SK-N-SH treated with all-trans-retinoic acid at 6 μM for 48 hours (cell line): ENCODE measurements at regions not wholly inside any gene's neighbourhood (a gene's known extent, or its start where the extent isn't known, plus 50 kb on each side); places are given as distances from the start of the nearest gene placed in this dataset.

Experiments
- ESRRG ChIP-seq: fragments of 250-450 bp; sonication (Bioruptor Pico); IDR thresholded peaks from 2 replicates; pipeline ENCODE4 v1.6.1; 2021; ENCODE audit warnings: mild to moderate bottlenecking
- OSR1 ChIP-seq: fragments of 250-450 bp; sonication (Bioruptor Pico); IDR thresholded peaks from 2 replicates; pipeline ENCODE4 v1.8.0; 2022; ENCODE audit warnings: moderate library complexity, mild to moderate bottlenecking, inconsistent platforms
- SNAI2 ChIP-seq: fragments of 250-450 bp; sonication (Bioruptor Pico); IDR thresholded peaks from 2 replicates; pipeline ENCODE4 v1.5.0; 2020; ENCODE audit warnings: mild to moderate bottlenecking, moderate library complexity
- TCF4 ChIP-seq: fragments of 250-450 bp; sonication (Bioruptor Pico); IDR thresholded peaks from 2 replicates; pipeline ENCODE4 v1.8.0; 2021; ENCODE audit warnings: mild to moderate bottlenecking, moderate library complexity, borderline replicate concordance
- TOX ChIP-seq: fragments of 250-450 bp; sonication (Bioruptor Pico); IDR thresholded peaks from 2 replicates; pipeline ENCODE4 v1.8.0; 2021; ENCODE audit warnings: mild to moderate bottlenecking, moderate library complexity, borderline replicate concordance
- ZFP30 ChIP-seq: fragments of 450-650 bp; formaldehyde crosslinking; IDR thresholded peaks from 2 replicates; pipeline ENCODE4 v1.5.0; 2022; ENCODE audit warnings: mild to moderate bottlenecking, moderate library complexity
- ZNF70 ChIP-seq: fragments of 450-650 bp; formaldehyde crosslinking; IDR thresholded peaks from 2 replicates; pipeline ENCODE4 v1.5.0; 2020; ENCODE audit warnings: mild to moderate bottlenecking, moderate library complexity
- ZNF8 ChIP-seq: fragments of 450-650 bp; formaldehyde crosslinking; IDR thresholded peaks from 2 replicates; pipeline ENCODE4 v1.5.0; 2020; ENCODE audit warnings: mild to moderate bottlenecking, moderate library complexity

- TF ChIP-seq ZNF70 (CRISPR knock-in tag) (no peak), OSR1 (CRISPR knock-in tag) (no peak), SNAI2 (no peak), TCF4 (no peak), TOX (CRISPR knock-in tag) (no peak), ESRRG (CRISPR knock-in tag) (no peak), ZFP30 (CRISPR knock-in tag) (no peak), ZNF8 (no peak)
Observed at GRCh38 chr9:89958086-89958485, 353.3 kb downstream of the GADD45G start.
